CD4-positive, alpha-beta T cell (primary cell): ENCODE measurements at regions not wholly inside any gene's neighbourhood (a gene's known extent, or its start where the extent isn't known, plus 50 kb on each side); places are given as distances from the start of the nearest gene placed in this dataset.
"Not testable (repeated sequence)": the region's sequence is repeated elsewhere in the genome, so short reads cannot be mapped to it uniquely, and the experiment has no call there.

ENCODE experiments used
- ATAC-seq: fragments of 200-7000 bp; cut with Tn5 transposase; one replicate; pipeline ENCODE4 v1.10.0; 2022; ENCODE audit warnings: mild to moderate bottlenecking; ENCODE audit not compliant: poor library complexity
- CTCF ChIA-PET: fragments of 350-600 bp; sonication (Branson Sonifier 250); formaldehyde crosslinking; loops from one replicate; lab custom pipeline; 2021; ENCODE audit warnings: antibody characterized with exemption, inconsistent platforms; lab: Charles Lee
- POLR2A ChIA-PET: fragments of 350-600 bp; sonication (Branson Sonifier 250); formaldehyde crosslinking; loops from one replicate; lab custom pipeline; 2021; ENCODE audit warnings: antibody characterized with exemption, inconsistent platforms; lab: Charles Lee
- DNase-seq, 14 experiments: peaks; one replicate each; pipeline ENCODE4 v3.0.0-alpha.2; 2013 to 2020; ENCODE audit warnings: mixed read lengths in 2 of 14
- H3K27ac ChIP-seq, 2 donors: one replicate each; pipeline versions ENCODE4 v1.5.1 to v1.7.0; 2013; ENCODE audit warnings: low read length in 2 of 2, low read depth in 1 of 2, mild to moderate bottlenecking in 1 of 2
- H3K27me3 ChIP-seq, 2 experiments: 1 replicate in 1 of 2; 2 replicates in 1 of 2; pipeline versions ENCODE4 v1.6.1 to v1.7.0; 2013; ENCODE audit warnings: low read length in 2 of 2, control low read depth in 1 of 2, mild to moderate bottlenecking in 1 of 2, moderate library complexity in 1 of 2; ENCODE audit not compliant: insufficient read depth in 2 of 2, control insufficient read depth in 1 of 2
- H3K36me3 ChIP-seq: one replicate; pipeline ENCODE4 v1.6.1; 2013; ENCODE audit warnings: low read length, control low read depth; ENCODE audit not compliant: insufficient read depth
- H3K4me1 ChIP-seq: one replicate; pipeline ENCODE4 v1.6.1; 2013; ENCODE audit warnings: low read length, control low read depth; ENCODE audit not compliant: insufficient read depth
- H3K4me3 ChIP-seq: one replicate; pipeline ENCODE4 v1.5.1; 2013; ENCODE audit warnings: mild to moderate bottlenecking, low read length, moderate library complexity
- H3K9me3 ChIP-seq, 2 experiments: 1 replicate in 1 of 2; 2 replicates in 1 of 2; pipeline versions ENCODE4 v1.6.1 to v1.7.0; 2013; ENCODE audit warnings: low read length in 2 of 2, mild to moderate bottlenecking in 2 of 2, control low read depth in 1 of 2, moderate library complexity in 1 of 2; ENCODE audit not compliant: control insufficient read depth in 1 of 2, insufficient read depth in 1 of 2
- H3K27ac Mint-ChIP-seq: one replicate; pipeline ENCODE4 v1.8.0; 2020; ENCODE audit warnings: mixed read lengths
- H3K27me3 Mint-ChIP-seq: one replicate; pipeline ENCODE4 v1.8.0; 2021; ENCODE audit warnings: mixed read lengths
- H3K36me3 Mint-ChIP-seq: one replicate; pipeline ENCODE4 v1.8.0; 2021; ENCODE audit warnings: low read depth, mixed read lengths
- H3K4me1 Mint-ChIP-seq: one replicate; pipeline ENCODE4 v1.8.0; 2021; ENCODE audit warnings: low read depth, mixed read lengths
- H3K4me3 Mint-ChIP-seq: one replicate; pipeline ENCODE4 v1.8.0; 2020; ENCODE audit warnings: mild to moderate bottlenecking, mixed read lengths
- H3K9me3 Mint-ChIP-seq: one replicate; pipeline ENCODE4 v1.8.0; 2020; ENCODE audit warnings: mixed read lengths
- CTCF ChIP-seq: fragments of 200-600 bp; IDR thresholded peaks from one replicate; pipeline ENCODE4 v1.8.0; 2022; ENCODE audit warnings: antibody characterized with exemption, mild to moderate bottlenecking
- intact Hi-C, 2 experiments: fragments of 100-400 bp; cut with DNase I in 1 of 2; cut with micrococcal nuclease in 1 of 2; formaldehyde crosslinking; loops; one replicate each; pipeline versions ENCODE4 v1.15.1 to v1.9.0; 2023 to 2025; cut with DNase I, micrococcal nuclease

- Histone ChIP-seq H3K27ac (no peak overlapping the region), H3K4me3 (no peak overlapping the region), H3K27me3 (peaks cover 0 to 3% of the 10 kb centered on the region in 2 experiments), H3K36me3 (no peaks in the 10 kb centered on the region), H3K4me1 (no peaks in the 10 kb centered on the region), H3K9me3 (no peaks in the 10 kb centered on the region)
- Mint-ChIP-seq H3K27me3 (no peaks in the 10 kb centered on the region), H3K4me3 (no peak overlapping the region), H3K4me1 (no peaks in the 10 kb centered on the region), H3K36me3 (no peaks in the 10 kb centered on the region), H3K27ac (no peak overlapping the region), H3K9me3 (no peaks in the 10 kb centered on the region)
- intact Hi-C loops = no loop called here
- CTCF ChIA-PET = interaction anchor here (0.6 kb wide), 1 partner anchor 222 kb away, joined by 3 read pairs; no protein-coding TSS in a partner anchor
- POLR2A ChIA-PET = no interaction called here
- DNase-seq = no peak
- TF ChIP-seq CTCF = no peak
- no peak for ATAC-seq
These were observed 85.8 kb upstream of the USP24 start for GRCh38 chr1:55300975-55301374.

GRCh38 chr1:55298167-55298894 lies 83.2 kb upstream of the USP24 start:
- no peak overlapping the region for H3K27ac ChIP-seq
- H3K4me1 Mint-ChIP-seq = no peaks in the 10 kb centered on the region
- CTCF ChIA-PET = no interaction called here
- POLR2A ChIA-PET = no interaction called here
- no peak overlapping the region for H3K4me3 Mint-ChIP-seq
- H3K36me3 ChIP-seq = no peaks in the 10 kb centered on the region
- no peak for ATAC-seq
- no peaks in the 10 kb centered on the region for H3K4me1 ChIP-seq
- no peak for TF ChIP-seq CTCF
- no peak for DNase-seq
- intact Hi-C loops = no loop called here
- H3K27me3 Mint-ChIP-seq = peaks cover 6% of the 10 kb centered on the region
- H3K36me3 Mint-ChIP-seq = no peaks in the 10 kb centered on the region
- H3K9me3 ChIP-seq = no peaks in the 10 kb centered on the region
- H3K9me3 Mint-ChIP-seq = no peaks in the 10 kb centered on the region
- H3K4me3 ChIP-seq = no peak overlapping the region
- peaks cover 0 to 3% of the 10 kb centered on the region in 2 experiments for H3K27me3 ChIP-seq
- no peak overlapping the region for H3K27ac Mint-ChIP-seq

- H3K4me3 Mint-ChIP-seq, H3K4me3 ChIP-seq, H3K4me1 Mint-ChIP-seq, H3K36me3 ChIP-seq, ATAC-seq, CTCF ChIA-PET, H3K27ac ChIP-seq, H3K9me3 Mint-ChIP-seq, POLR2A ChIA-PET, intact Hi-C loops, H3K27me3 Mint-ChIP-seq, H3K27ac Mint-ChIP-seq, H3K36me3 Mint-ChIP-seq, DNase-seq, H3K4me1 ChIP-seq, H3K27me3 ChIP-seq, H3K9me3 ChIP-seq: not testable (repeated sequence)
These were observed 81.1 kb upstream of the USP24 start for GRCh38 chr1:55296247-55296646.

GRCh38 chr1:55289614-55290013 lies 74.5 kb upstream of the USP24 start:
- Histone ChIP-seq H3K27ac (no peak overlapping the region), H3K9me3 (peaks cover 0 to 3% of the 10 kb centered on the region in 2 experiments), H3K36me3 (no peaks in the 10 kb centered on the region), H3K4me3 (no peak overlapping the region), H3K27me3 (peaks cover 0 to 2% of the 10 kb centered on the region in 2 experiments), H3K4me1 (peaks cover 6% of the 10 kb centered on the region)
- no peak for ATAC-seq
- Mint-ChIP-seq H3K27me3 (peaks cover 14% of the 10 kb centered on the region), H3K4me3 (no peak overlapping the region), H3K36me3 (no peaks in the 10 kb centered on the region), H3K9me3 (no peaks in the 10 kb centered on the region), H3K27ac (no peak overlapping the region), H3K4me1 (no peaks in the 10 kb centered on the region)
- intact Hi-C loops = loop anchor here (5.0 kb wide), 2 partner anchors 1418 to 1423 kb away; no protein-coding TSS in a partner anchor
- DNase-seq = no peak
- ChIA-PET CTCF (no interaction called here), POLR2A (no interaction called here)
- TF ChIP-seq CTCF = no peak
